Ishikawa (cell line): ENCODE measurements at regions not wholly inside any gene's neighbourhood (a gene's known extent, or its start where the extent isn't known, plus 50 kb on each side); places are given as distances from the start of the nearest gene placed in this dataset.

Source experiments
- CEBPB ChIP-seq: IDR thresholded peaks from 2 replicates; pipeline ENCODE4 v1.6.1; 2012
- CREB1 ChIP-seq: IDR thresholded peaks from 2 replicates; pipeline ENCODE4 v1.6.1; 2012; ENCODE audit warnings: low read depth
- EGR1 ChIP-seq: IDR thresholded peaks from 2 replicates; pipeline ENCODE4 v1.6.1; 2012
- EP300 ChIP-seq: IDR thresholded peaks from 2 replicates; pipeline ENCODE4 v1.6.1; 2012; ENCODE audit warnings: borderline replicate concordance
- FOXM1 ChIP-seq: IDR thresholded peaks from 2 replicates; pipeline ENCODE4 v1.6.1; 2012; ENCODE audit warnings: low read depth, borderline replicate concordance
- RAD21 ChIP-seq: IDR thresholded peaks from 2 replicates; pipeline ENCODE4 v1.6.1; 2012; ENCODE audit warnings: low read depth
- TAF1 ChIP-seq: IDR thresholded peaks from 2 replicates; pipeline ENCODE4 v1.6.1; 2012; ENCODE audit warnings: low read depth, mild to moderate bottlenecking
- TEAD4 ChIP-seq: IDR thresholded peaks from 2 replicates; pipeline ENCODE4 v1.6.1; 2012
- YY1 ChIP-seq: IDR thresholded peaks from 2 replicates; pipeline ENCODE4 v1.6.1; 2012; ENCODE audit warnings: low read depth
- ZBTB7A ChIP-seq: IDR thresholded peaks from 2 replicates; pipeline ENCODE4 v1.6.1; 2012; ENCODE audit warnings: low read depth
- TF ChIP-seq, protein P1 (sequence below): IDR thresholded peaks from 2 replicates; pipeline ENCODE4 v1.6.1; 2012; ENCODE audit warnings: low read depth, mild to moderate bottlenecking
- TF ChIP-seq, protein P2 (sequence below): IDR thresholded peaks from 2 replicates; pipeline ENCODE4 v1.6.1; 2012

DNA sequence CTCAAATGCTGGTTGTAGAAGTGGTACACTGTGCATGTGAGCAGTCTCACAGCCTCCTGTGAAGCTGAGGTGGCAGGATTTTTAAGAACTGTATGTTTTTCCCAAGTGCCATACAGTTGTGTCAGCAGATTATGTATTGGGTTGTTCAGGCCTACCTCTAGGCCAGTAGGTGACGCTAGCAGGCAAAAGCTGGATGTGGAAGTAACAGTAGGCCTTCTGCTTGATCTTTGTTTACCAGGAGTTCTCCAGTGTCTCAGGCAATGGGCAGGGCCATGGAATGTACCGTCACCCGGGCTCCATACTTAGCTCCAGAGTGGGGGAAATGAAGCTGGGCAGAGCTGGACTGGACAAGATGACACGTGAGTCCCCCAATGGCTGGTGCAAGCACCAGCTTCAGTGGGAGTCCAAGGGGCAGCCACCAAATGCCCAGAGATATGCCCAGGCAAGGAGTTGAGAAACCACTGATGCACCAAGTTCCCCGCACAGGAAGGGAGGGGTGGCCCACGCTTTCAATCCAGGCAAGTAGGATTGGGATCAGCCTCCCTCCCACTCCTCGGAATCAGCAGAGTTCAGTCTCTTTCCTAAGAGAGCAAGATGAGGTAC lies 289.7 kb downstream of the HTR1B start:
- TF ChIP-seq, protein P1, sequence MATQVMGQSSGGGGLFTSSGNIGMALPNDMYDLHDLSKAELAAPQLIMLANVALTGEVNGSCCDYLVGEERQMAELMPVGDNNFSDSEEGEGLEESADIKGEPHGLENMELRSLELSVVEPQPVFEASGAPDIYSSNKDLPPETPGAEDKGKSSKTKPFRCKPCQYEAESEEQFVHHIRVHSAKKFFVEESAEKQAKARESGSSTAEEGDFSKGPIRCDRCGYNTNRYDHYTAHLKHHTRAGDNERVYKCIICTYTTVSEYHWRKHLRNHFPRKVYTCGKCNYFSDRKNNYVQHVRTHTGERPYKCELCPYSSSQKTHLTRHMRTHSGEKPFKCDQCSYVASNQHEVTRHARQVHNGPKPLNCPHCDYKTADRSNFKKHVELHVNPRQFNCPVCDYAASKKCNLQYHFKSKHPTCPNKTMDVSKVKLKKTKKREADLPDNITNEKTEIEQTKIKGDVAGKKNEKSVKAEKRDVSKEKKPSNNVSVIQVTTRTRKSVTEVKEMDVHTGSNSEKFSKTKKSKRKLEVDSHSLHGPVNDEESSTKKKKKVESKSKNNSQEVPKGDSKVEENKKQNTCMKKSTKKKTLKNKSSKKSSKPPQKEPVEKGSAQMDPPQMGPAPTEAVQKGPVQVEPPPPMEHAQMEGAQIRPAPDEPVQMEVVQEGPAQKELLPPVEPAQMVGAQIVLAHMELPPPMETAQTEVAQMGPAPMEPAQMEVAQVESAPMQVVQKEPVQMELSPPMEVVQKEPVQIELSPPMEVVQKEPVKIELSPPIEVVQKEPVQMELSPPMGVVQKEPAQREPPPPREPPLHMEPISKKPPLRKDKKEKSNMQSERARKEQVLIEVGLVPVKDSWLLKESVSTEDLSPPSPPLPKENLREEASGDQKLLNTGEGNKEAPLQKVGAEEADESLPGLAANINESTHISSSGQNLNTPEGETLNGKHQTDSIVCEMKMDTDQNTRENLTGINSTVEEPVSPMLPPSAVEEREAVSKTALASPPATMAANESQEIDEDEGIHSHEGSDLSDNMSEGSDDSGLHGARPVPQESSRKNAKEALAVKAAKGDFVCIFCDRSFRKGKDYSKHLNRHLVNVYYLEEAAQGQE, result no peak
- TF ChIP-seq, protein P2, sequence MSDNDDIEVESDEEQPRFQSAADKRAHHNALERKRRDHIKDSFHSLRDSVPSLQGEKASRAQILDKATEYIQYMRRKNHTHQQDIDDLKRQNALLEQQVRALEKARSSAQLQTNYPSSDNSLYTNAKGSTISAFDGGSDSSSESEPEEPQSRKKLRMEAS, result no peak
- TF ChIP-seq EP300 (no peak), TAF1 (no peak), CREB1 (no peak), RAD21 (peak; percentile 21; the same call in 1 of the 2 replicates), TEAD4 (no peak), ZBTB7A (no peak), CEBPB (no peak), EGR1 (no peak), YY1 (no peak), FOXM1 (no peak)
